ENCODE measurements at regions not wholly inside any gene's neighbourhood (a gene's known extent, or its start where the extent isn't known, plus 50 kb on each side); places are given as distances from the start of the nearest gene placed in this dataset.

- TF ChIP-seq CTCF (IDR thresholded peaks at IDR 0.05) (no peak), POLR2A (IDR thresholded peaks at IDR 0.05) (no peak)
- no peaks in the 10 kb centered on the region for H3K9me3 ChIP-seq
- H3K4me3 ChIP-seq, result no peak overlapping the region
- no peaks in the 10 kb centered on the region for H3K4me1 ChIP-seq
- intact Hi-C loops (cut with DNase I; ENCODE audit: low total_unique reads), result no loop called here
- DNase-seq, result no peak
- H3K27ac ChIP-seq, result no peak overlapping the region
- no peaks in the 10 kb centered on the region for H3K36me3 ChIP-seq (ENCODE audit: low read depth, missing control alignments)
- no peaks in the 10 kb centered on the region for H3K27me3 ChIP-seq
These were observed 254.3 kb downstream of the FIGN start for GRCh38 chr2:163481515-163481914.

DNA sequence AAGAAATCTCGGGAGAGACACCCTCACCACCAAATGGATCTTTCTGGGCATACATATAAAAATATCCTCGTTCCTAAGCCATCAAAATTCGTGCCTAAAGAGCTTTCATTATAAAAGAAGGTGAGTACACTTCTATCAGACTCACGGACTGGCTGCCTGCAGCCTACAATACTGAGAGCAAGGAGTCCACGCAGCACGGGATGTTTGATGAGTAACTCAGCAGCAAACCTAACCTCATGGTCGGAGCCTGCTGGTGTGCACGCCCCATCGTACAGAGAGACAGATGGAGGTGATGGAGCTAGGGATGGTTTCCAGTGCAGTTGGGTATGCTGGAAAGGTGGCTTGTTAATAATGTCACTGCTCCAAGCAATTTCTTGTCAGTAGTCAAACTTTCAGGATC lies 256.2 kb downstream of the FIGN start:
- H3K9me3 ChIP-seq, result no peaks in the 10 kb centered on the region
- H3K4me1 ChIP-seq, result no peaks in the 10 kb centered on the region
- H3K27ac ChIP-seq, result no peak overlapping the region
- TF ChIP-seq CTCF (IDR thresholded peaks at IDR 0.05), result no peak
- TF ChIP-seq POLR2A (IDR thresholded peaks at IDR 0.05), result no peak
- no peaks in the 10 kb centered on the region for H3K27me3 ChIP-seq
- WGBS, 2 donors, result 92 to 95% methylated on average over 9 of the region's 9 CpGs
- no peak overlapping the region for H3K4me3 ChIP-seq
- no peak for DNase-seq
- intact Hi-C loops (cut with DNase I; ENCODE audit: low total_unique reads), result no loop called here
- H3K36me3 ChIP-seq (ENCODE audit: low read depth, missing control alignments), result no peaks in the 10 kb centered on the region

- intact Hi-C loops (cut with DNase I; ENCODE audit: low total_unique reads), result no loop called here
- H3K36me3 ChIP-seq (ENCODE audit: low read depth, missing control alignments), result no peaks in the 10 kb centered on the region
- no peak for DNase-seq
- WGBS, 2 donors, result 87 to 98% methylated on average over 3 of the region's 3 CpGs
- no peak overlapping the region for H3K27ac ChIP-seq
- no peaks in the 10 kb centered on the region for H3K4me1 ChIP-seq
- no peak overlapping the region for H3K4me3 ChIP-seq
- TF ChIP-seq POLR2A (IDR thresholded peaks at IDR 0.05) (no peak), CTCF (IDR thresholded peaks at IDR 0.05) (no peak)
- H3K9me3 ChIP-seq, result no peaks in the 10 kb centered on the region
- H3K27me3 ChIP-seq, result no peaks in the 10 kb centered on the region
These were observed 260.0 kb downstream of the FIGN start for GRCh38 chr2:163475815-163476214.

- Histone ChIP-seq H3K36me3 (ENCODE audit: low read depth, missing control alignments) (no peaks in the 10 kb centered on the region), H3K4me1 (no peaks in the 10 kb centered on the region), H3K27ac (no peak overlapping the region), H3K9me3 (no peaks in the 10 kb centered on the region), H3K27me3 (no peaks in the 10 kb centered on the region), H3K4me3 (no peak overlapping the region)
- intact Hi-C loops (cut with DNase I; ENCODE audit: low total_unique reads), result no loop called here
- WGBS, 2 donors, result 88 to 93% methylated on average over 4 of the region's 4 CpGs
- TF ChIP-seq POLR2A (IDR thresholded peaks at IDR 0.05) (no peak), CTCF (IDR thresholded peaks at IDR 0.05) (no peak)
- no peak for DNase-seq
These were observed 260.9 kb downstream of the FIGN start for GRCh38 chr2:163474889-163475288.

- no peak overlapping the region for H3K4me3 ChIP-seq
- H3K4me1 ChIP-seq, result no peaks in the 10 kb centered on the region
- intact Hi-C loops (cut with DNase I; ENCODE audit: low total_unique reads), result no loop called here
- H3K36me3 ChIP-seq (ENCODE audit: low read depth, missing control alignments), result no peaks in the 10 kb centered on the region
- no peaks in the 10 kb centered on the region for H3K27me3 ChIP-seq
- no peak for DNase-seq
- no peaks in the 10 kb centered on the region for H3K9me3 ChIP-seq
- 88 to 89% methylated on average over 4 of the region's 4 CpGs for WGBS, 2 donors
- TF ChIP-seq POLR2A (IDR thresholded peaks at IDR 0.05) (no peak), CTCF (IDR thresholded peaks at IDR 0.05) (no peak)
- no peak overlapping the region for H3K27ac ChIP-seq
These were observed 261.5 kb downstream of the FIGN start for GRCh38 chr2:163474319-163474744.
